Prostate gland (tissue), 2 donors: ENCODE measurements at regions not wholly inside any gene's neighbourhood (a gene's known extent, or its start where the extent isn't known, plus 50 kb on each side); places are given as distances from the start of the nearest gene placed in this dataset.
A peak's percentile ranks its signal among the peaks of the same experiment; 100 is the strongest.

Experiments used
- DNase-seq: peaks from one replicate; pipeline ENCODE4 v3.0.0-alpha.2; 2019; ENCODE audit warnings: low spot score
- H3K27ac ChIP-seq, 2 donors: fragments of 200-600 bp; sonication (generic); 2 replicates each; pipeline ENCODE4 v1.5.1; 2017 to 2019
- H3K27me3 ChIP-seq: fragments of 200-600 bp; sonication (generic); replicated peaks from 2 replicates; pipeline ENCODE4 v1.5.1; 2019; ENCODE audit not compliant: insufficient read depth
- H3K36me3 ChIP-seq, 2 donors: fragments of 200-600 bp; sonication (generic); 1 replicate in 1 of 2; 2 replicates in 1 of 2; pipeline versions ENCODE4 v1.5.1 to v1.8.1; 2017 to 2019
- H3K4me1 ChIP-seq: fragments of 200-600 bp; sonication (generic); replicated peaks from 2 replicates; pipeline ENCODE4 v1.5.1; 2019
- H3K4me3 ChIP-seq, 2 donors: fragments of 200-600 bp; sonication (generic); 2 replicates each; pipeline ENCODE4 v1.5.1; 2017 to 2019
- H3K9me3 ChIP-seq: fragments of 200-600 bp; sonication (generic); 2 replicates; pipeline ENCODE4 v1.5.1; 2017
- POLR2A ChIP-seq: fragments of 450-650 bp; IDR thresholded peaks from one replicate; pipeline ENCODE4 v1.6.1; 2016; ENCODE audit warnings: antibody characterized with exemption, mild to moderate bottlenecking
- POLR2AphosphoS5 ChIP-seq: sonication (generic); formaldehyde crosslinking; IDR thresholded peaks from one replicate; pipeline ENCODE4 v1.6.1; 2017; ENCODE audit warnings: antibody characterized with exemption
- WGBS: methylation state at CpG from one replicate; pipeline ENCODE4 v1.1.5; 2018; 5-methylcytosine and 5-hydroxymethylcytosine counted together
- intact Hi-C: fragments of 100-400 bp; cut with DNase I; formaldehyde crosslinking; loops from one replicate; pipeline ENCODE4 v1.14.2; 2022
- TF ChIP-seq, protein P1 (sequence below), 4 experiments: fragments of 200-600 bp in 2 of 4; fragments of 450-650 bp in 2 of 4; sonication (generic) in 2 of 4; IDR thresholded peaks; 1 replicate in 3 of 4; 2 replicates in 1 of 4; pipeline ENCODE4 v1.5.1; 2016 to 2019; ENCODE audit warnings: antibody characterized with exemption in 4 of 4, mild to moderate bottlenecking in 2 of 4, moderate library complexity in 2 of 4

DNA sequence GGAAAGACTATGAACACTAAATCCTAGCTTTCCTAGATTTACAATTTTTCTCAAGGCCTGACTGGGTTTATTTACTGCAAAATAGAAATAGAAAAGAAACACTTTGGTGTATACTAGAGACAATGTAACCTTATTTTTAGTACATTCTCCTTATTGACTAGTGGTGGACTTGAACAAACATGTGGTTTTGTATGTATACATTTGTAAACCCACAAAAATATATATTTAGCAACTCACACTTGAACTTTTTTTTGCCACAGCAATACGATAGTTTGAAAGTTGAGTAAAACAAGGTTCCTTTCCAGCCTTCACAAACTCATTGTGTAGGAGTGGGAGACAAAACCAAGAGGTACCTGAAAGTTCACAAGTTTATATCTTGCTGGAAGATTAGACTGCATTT lies 1633.4 kb upstream of the LRRTM1 start:
- Histone ChIP-seq H3K27ac (no peak overlapping the region), H3K36me3 (no peaks in the 10 kb centered on the region), H3K4me3 (no peak overlapping the region), H3K27me3 (no peaks in the 10 kb centered on the region), H3K9me3 (no peaks in the 10 kb centered on the region), H3K4me1 (no peaks in the 10 kb centered on the region)
- no peak for DNase-seq
- intact Hi-C loops: no loop called here
- no peak for TF ChIP-seq POLR2AphosphoS5
- TF ChIP-seq, protein P1, sequence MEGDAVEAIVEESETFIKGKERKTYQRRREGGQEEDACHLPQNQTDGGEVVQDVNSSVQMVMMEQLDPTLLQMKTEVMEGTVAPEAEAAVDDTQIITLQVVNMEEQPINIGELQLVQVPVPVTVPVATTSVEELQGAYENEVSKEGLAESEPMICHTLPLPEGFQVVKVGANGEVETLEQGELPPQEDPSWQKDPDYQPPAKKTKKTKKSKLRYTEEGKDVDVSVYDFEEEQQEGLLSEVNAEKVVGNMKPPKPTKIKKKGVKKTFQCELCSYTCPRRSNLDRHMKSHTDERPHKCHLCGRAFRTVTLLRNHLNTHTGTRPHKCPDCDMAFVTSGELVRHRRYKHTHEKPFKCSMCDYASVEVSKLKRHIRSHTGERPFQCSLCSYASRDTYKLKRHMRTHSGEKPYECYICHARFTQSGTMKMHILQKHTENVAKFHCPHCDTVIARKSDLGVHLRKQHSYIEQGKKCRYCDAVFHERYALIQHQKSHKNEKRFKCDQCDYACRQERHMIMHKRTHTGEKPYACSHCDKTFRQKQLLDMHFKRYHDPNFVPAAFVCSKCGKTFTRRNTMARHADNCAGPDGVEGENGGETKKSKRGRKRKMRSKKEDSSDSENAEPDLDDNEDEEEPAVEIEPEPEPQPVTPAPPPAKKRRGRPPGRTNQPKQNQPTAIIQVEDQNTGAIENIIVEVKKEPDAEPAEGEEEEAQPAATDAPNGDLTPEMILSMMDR (IDR thresholded peaks at IDR 0.05): no peak
- TF ChIP-seq POLR2A: no peak
- 47% methylated on average over 1 of the region's 1 CpG for WGBS

DNA sequence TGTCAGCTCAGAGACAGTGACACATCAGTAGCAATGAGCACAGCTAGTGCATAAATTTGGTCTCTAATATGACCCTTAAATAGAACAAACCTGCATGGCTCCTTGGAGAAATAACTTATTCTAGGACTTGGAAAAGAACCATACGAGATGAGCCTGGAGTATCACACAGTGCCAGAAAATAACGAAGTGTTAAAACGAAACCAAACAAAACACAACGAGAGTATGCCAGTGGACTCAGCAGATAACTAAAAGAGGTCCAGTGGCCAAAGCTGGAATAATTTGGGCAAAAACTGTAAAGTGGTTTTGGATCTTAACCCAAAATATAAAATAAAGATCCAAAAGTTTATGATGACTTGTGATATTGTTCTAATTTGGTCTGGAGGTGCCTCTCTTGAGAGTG lies 1599.0 kb upstream of the LRRTM1 start:
- H3K36me3 ChIP-seq: no peaks in the 10 kb centered on the region
- 86% methylated on average over 4 of the region's 4 CpGs for WGBS
- no peak for DNase-seq
- H3K9me3 ChIP-seq: no peaks in the 10 kb centered on the region
- no peak overlapping the region for H3K27ac ChIP-seq
- no peaks in the 10 kb centered on the region for H3K4me1 ChIP-seq
- intact Hi-C loops: no loop called here
- no peak overlapping the region for H3K4me3 ChIP-seq
- TF ChIP-seq POLR2AphosphoS5 (no peak), POLR2A (no peak)
- TF ChIP-seq, protein P1 (IDR thresholded peaks at IDR 0.05): no peak
- H3K27me3 ChIP-seq: no peaks in the 10 kb centered on the region

DNA sequence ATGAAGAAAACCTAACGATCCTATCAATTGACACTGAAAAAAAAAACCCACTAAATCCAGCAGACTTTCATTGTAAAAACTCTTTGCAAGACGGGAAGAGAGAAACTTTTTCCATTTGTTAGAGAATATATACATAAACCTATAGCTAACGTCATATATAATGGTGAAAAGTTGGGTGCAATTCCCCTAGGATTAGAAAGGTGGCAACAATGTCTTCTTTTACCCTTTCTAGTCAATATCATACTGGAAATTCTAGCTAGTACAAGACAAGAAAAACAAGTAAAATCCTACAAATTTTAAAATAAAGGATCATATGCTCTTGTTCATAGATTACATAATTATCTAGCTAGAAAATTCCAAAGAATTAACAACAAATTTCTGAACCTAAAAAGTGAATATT lies 1596.5 kb upstream of the LRRTM1 start:
- Histone ChIP-seq H3K9me3 (no peaks in the 10 kb centered on the region), H3K36me3 (no peaks in the 10 kb centered on the region), H3K4me3 (no peak overlapping the region), H3K27me3 (no peaks in the 10 kb centered on the region), H3K4me1 (no peaks in the 10 kb centered on the region), H3K27ac (no peak overlapping the region)
- no peak for TF ChIP-seq POLR2AphosphoS5
- TF ChIP-seq, protein P1 (IDR thresholded peaks at IDR 0.05): peak in 2 of 4 experiments; percentile 29 to 33
- WGBS: 62% methylated on average over 3 of the region's 3 CpGs
- DNase-seq: no peak
- intact Hi-C loops: no loop called here

DNA sequence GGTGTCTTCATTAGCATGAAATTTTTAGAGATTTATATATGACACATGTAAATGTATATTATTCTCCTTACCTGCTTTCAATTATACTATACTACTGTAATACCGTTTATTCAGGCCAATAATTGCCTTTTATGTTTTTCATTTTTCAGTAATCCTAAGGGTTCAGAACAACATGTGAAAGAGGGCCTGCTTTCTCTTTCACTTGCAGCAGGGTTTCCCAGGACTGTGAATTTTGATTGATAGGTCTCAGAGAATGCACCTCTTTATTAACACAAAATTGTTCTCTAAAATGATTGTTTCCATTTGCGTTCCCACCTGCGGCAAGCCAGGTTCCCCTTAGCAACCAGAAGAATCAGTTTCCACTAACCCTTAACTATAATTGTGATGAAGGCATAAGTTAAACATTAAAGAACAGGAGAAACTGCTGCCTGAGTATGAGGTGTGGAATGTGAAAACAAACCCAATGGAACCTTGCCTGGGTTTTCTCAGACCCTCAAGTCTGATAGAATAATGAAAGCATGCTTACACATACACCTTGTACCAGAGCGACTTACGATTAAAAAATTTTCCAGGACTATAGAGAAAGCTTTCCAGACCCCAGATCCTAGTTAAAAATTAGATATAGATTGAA lies 1591.2 kb upstream of the LRRTM1 start:
- WGBS: 53% methylated on average over 5 of the region's 5 CpGs
- Histone ChIP-seq H3K27me3 (no peaks in the 10 kb centered on the region), H3K27ac (peak overlapping the region in 1 of 2 donors; percentile 14), H3K36me3 (no peaks in the 10 kb centered on the region), H3K4me3 (no peak overlapping the region), H3K9me3 (no peaks in the 10 kb centered on the region), H3K4me1 (no peaks in the 10 kb centered on the region)
- DNase-seq: no peak
- TF ChIP-seq, protein P1 (IDR thresholded peaks at IDR 0.05): no peak
- TF ChIP-seq POLR2AphosphoS5 (no peak), POLR2A (no peak)
- intact Hi-C loops: no loop called here

DNA sequence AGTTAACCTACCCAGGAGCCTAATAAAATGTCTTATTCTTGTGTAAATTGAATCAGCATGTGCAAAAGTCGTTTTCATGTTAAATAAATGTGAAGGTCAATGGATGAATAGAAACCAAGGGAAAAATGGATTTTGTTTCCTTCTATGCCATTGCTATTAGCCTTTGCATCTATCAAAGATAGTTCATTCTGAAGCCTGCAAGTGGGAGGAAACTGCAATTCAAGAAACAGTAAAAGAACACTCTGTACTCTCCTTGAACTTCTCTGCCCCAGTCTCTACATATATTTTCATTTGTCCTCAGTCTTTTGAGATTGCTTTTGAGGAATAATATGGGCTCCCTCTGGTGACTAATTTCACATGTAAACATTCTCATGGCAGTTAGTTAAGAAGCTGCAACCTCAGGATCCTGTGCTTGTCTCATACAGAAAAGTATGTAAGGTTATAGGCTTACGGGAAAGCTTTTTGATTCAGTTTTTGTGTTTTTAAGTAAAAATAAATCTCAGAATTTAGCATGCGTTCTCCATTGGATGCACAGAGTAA lies 1590.0 kb upstream of the LRRTM1 start:
- Histone ChIP-seq H3K9me3 (no peaks in the 10 kb centered on the region), H3K27ac (peak overlapping the region in 1 of 2 donors; percentile 42), H3K4me3 (no peak overlapping the region), H3K36me3 (no peaks in the 10 kb centered on the region), H3K4me1 (no peaks in the 10 kb centered on the region), H3K27me3 (no peaks in the 10 kb centered on the region)
- intact Hi-C loops: no loop called here
- 56% methylated on average over 3 of the region's 3 CpGs for WGBS
- no peak for DNase-seq
- TF ChIP-seq, protein P1 (IDR thresholded peaks at IDR 0.05): no peak
- TF ChIP-seq POLR2A (no peak), POLR2AphosphoS5 (peak; percentile 13)
